NOMO-1 (cell line): ENCODE measurements at regions not wholly inside any gene's neighbourhood (a gene's known extent, or its start where the extent isn't known, plus 50 kb on each side); places are given as distances from the start of the nearest gene placed in this dataset.

Experiments used
- DNase-seq, 2 experiments: peaks; one replicate each; lab custom pipeline; 2025; ENCODE audit not compliant: unreplicated experiment in 2 of 2; lab: John Stamatoyannopoulos, UW

GRCh38 chr2:5913711-5914395, 221.7 kb downstream of the SOX11 start:
- no peak for DNase-seq

- no peak for DNase-seq
These were observed 222.8 kb downstream of the SOX11 start for GRCh38 chr2:5914811-5915611.

GRCh38 chr2:5915881-5916310, 223.7 kb downstream of the SOX11 start:
- DNase-seq: no peak

GRCh38 chr2:5921081-5921642, 229.0 kb downstream of the SOX11 start:
- no peak for DNase-seq

GRCh38 chr2:5923957-5924945, 232.1 kb downstream of the SOX11 start:
- no peak for DNase-seq

- no peak for DNase-seq
These were observed 233.4 kb downstream of the SOX11 start for GRCh38 chr2:5925604-5926003.

GRCh38 chr2:5926871-5927512, 234.8 kb downstream of the SOX11 start:
- no peak for DNase-seq

- no peak for DNase-seq
These were observed 240.6 kb downstream of the SOX11 start for GRCh38 chr2:5932556-5933469.

- DNase-seq: no peak
These were observed 241.5 kb downstream of the SOX11 start for GRCh38 chr2:5933669-5934068.

- no peak for DNase-seq
These were observed 245.1 kb downstream of the SOX11 start for GRCh38 chr2:5937321-5937720.

GRCh38 chr2:5937851-5938565, 245.8 kb downstream of the SOX11 start:
- no peak for DNase-seq

- no peak for DNase-seq
These were observed 246.3 kb downstream of the SOX11 start for GRCh38 chr2:5938566-5938896.

- DNase-seq: no peak
These were observed 247.4 kb downstream of the SOX11 start for GRCh38 chr2:5939553-5939952.

- no peak for DNase-seq
These were observed 248.7 kb downstream of the SOX11 start for GRCh38 chr2:5940596-5941535.

GRCh38 chr2:5942204-5942603, 250.0 kb downstream of the SOX11 start:
- no peak for DNase-seq

GRCh38 chr2:5945742-5946141, 253.6 kb downstream of the SOX11 start:
- DNase-seq: no peak

- no peak for DNase-seq
These were observed 254.3 kb downstream of the SOX11 start for GRCh38 chr2:5946225-5947115.
